RCC 7860 (cell line): ENCODE measurements at regions not wholly inside any gene's neighbourhood (a gene's known extent, or its start where the extent isn't known, plus 50 kb on each side); places are given as distances from the start of the nearest gene placed in this dataset.

Experiments
- DNase-seq: peaks from one replicate; pipeline ENCODE4 v3.0.0-alpha.2; 2015; ENCODE audit warnings: low spot score
- FAIRE-seq: peaks from 2 replicates; lab custom pipeline; 2012; peaks lifted over from hg19 to GRCh38; lab: Jason Lieb, UNC

- FAIRE-seq = no peak
- no peak for DNase-seq
Measured at GRCh38 chr3:43156812-43157455, 51.1 kb upstream of the POMGNT2 start.

DNA sequence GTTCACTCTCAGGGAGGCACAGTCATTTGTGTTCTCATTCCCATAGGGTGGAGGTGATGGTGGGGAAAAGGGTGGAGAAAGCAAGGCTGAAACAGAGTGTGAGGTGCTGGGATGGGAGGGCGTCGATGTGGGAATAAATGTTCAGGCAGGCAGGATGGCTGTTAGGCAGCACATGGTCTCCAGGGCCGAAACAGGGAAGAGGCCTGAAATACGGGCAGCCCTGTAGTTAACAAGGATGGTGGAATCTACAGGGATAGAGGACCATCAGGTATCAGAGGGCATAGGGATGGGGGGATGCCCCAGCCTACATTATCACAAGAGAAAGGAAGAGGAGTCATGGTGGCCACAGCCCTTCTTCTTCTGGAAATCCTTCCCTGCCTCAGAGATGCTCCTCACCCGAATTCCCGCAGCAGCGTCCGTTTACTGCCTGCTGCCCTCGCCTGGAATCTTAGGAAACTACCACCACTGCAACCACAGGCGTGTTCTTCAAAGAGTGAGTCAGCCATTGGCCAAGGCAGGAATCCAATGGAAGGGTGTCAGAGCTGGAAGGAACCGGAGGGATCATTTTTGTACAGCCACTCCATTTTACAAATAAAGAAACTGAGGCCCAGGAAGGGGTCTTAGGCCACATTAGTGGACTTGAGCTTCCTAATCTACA, 49.7 kb upstream of the POMGNT2 start:
- FAIRE-seq (peak; percentile 30), DNase-seq (peak; percentile 35)
